Ureter (tissue), 1 donor: ENCODE measurements at regions not wholly inside any gene's neighbourhood (a gene's known extent, or its start where the extent isn't known, plus 50 kb on each side); places are given as distances from the start of the nearest gene placed in this dataset.

Source experiments
- DNase-seq: peaks from one replicate; pipeline ENCODE4 v3.0.0-alpha.2; 2020; ENCODE audit warnings: low spot score
- donor health status: DM: yes; HTN: yes; CAD: no.

DNA sequence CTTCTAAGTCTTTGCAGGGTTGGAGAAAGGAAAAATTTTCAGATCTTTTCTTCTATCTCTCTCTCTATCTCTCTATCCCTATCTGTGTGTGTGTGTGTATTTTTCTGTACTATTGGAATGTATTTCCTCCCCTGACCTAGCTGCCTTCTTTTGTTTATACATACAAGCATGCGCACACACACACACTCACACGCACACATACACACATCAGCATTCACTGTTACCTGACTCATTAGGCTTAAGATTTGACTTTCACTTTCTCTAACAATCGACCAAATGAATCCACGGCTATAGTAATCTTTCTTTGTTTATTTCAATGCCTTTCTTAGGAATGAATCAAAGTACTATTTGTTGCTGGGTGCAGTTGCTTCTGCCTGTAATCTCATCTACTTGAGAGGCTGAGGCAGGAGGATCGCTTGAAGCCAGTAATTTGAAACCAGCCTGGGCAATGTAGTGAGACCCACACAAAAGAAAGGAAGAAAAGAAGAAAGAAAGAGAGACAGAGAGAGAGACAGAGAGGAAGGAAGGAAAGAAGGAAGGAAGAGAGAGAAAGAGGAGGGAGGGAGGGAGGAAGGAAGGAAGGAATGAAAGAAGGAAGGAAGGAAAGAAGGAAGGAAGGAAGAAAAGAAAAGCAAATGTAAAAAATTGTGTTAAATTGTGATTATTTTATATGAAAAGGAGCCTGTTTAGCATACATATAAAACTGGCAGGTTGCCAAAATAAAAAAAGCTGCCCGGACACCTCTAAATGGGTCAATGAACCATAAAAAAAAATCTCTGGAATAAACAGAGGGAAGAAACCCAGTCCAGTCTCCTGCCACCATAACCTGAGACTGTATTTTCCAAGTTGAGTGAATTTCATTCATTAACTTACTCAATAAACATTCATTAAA is 206.8 kb downstream of the ZNF326 start:
- no peak for DNase-seq

DNA sequence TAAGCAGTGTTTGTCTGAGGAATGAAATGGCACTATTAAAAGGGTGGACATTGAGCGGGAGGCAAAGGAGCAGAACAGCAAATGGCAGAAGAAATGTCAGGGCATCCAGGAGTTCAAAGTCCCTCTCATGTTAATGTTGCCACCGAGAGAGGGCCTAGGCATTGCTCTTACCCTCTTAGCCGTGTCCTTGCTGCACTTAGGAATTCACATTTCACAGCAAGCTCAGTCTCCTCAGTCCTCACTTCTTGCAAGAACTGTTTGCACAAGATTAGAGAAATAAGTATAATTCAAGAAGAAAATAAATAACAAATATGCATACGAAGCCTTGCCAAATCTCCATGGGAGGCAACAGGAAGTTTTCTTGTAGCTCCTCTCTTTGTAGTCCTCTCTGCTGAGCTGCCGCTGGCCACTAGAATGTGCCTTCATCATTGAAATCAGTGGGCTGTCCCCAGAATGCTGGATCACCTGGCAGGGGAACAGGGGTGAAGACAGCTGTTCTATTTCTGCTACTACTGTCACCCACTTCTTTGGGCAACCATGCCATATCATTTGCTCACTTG is 205.8 kb downstream of the ZNF326 start:
- DNase-seq = no peak

DNA sequence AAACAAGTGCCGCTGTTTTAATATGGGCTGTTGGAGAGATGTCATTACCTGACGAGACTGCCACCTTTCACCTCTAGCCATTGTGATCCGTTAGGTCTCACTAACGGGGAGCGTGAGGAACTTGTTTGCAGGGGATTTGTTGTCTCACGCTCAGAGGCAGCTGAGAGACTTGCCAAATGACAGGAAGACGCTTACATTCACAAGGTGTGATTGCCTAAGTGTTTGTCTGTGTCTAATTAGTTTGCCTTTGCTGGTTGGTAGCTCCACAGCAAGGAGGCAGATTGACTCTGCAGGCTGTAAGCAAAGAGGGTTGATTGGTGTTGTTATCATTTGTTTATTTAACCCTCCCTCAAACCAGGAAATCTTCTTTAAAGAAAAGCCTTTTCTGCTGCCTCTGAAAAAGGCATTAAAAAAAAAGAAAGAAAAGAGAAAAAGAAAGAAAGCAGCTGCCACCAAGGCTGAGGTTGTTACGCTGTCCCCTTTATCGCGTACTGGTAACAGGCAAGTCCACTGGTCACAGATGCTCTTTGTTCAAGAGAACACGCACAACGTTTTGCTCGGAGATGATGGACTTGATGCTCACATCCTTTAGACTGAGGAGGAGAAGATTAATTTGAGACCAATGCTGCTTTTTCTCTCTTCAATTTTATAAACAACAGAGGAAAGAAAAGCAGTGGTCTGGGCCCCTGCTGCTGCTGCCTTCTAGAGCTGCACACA is 203.9 kb downstream of the ZNF326 start:
- no peak for DNase-seq

DNA sequence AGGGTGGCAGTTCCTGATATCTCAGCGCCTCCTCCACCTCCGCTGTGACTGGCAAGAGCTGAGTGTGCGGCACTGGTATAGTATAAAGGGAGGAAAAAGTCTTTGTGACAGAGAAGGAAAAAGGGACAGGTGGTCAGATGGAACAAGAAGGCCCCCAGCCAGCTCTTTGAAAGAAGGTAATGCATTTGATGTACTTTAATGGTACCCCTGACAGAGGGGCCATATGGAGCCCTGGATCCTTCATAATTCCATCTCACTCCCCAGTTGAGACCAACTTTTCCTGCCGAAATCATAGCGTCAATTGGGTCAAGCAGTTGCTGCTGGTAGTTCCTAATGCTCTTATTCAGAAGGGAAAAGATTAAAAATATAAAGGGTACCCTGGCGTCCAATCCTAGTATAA is 198.2 kb downstream of the ZNF326 start:
- no peak for DNase-seq

DNA sequence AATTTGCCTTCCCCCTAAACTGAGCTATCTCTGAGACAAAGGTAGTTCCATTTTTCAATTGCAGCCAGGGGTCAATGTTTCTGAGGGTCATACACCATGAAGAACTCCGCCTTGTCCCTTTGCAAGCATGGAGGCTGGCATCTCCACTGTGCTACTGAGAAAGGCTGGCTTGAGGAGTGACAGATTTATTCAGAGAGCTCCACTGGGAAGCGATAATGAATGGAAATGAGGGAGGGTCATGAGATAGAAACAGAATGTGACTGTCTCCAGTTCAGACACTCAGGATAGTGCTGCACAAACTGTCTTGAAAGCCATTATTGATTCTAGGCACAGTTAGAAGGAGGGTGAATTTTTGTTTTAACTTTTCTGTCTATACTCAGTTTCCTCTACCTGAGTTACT is 197.5 kb downstream of the ZNF326 start:
- no peak for DNase-seq

DNA sequence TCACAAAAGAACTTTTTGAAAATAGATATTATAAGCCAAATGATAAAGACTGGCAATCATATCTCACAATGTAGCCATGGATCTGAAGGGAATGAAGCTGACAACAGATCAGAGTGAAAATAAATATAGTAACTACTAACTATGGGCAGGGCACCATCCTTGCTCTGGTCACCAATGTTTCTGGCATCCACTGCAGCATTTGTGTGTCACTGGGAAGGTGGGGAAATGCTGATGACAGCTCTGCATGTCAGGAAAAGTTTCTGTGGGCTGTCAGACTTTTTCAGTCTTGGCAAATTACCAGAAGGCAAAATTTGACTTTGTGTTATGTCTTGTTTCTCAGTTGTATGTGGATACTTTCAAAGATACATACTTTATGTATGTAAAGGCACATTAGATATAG is 195.6 kb downstream of the ZNF326 start:
- no peak for DNase-seq

DNA sequence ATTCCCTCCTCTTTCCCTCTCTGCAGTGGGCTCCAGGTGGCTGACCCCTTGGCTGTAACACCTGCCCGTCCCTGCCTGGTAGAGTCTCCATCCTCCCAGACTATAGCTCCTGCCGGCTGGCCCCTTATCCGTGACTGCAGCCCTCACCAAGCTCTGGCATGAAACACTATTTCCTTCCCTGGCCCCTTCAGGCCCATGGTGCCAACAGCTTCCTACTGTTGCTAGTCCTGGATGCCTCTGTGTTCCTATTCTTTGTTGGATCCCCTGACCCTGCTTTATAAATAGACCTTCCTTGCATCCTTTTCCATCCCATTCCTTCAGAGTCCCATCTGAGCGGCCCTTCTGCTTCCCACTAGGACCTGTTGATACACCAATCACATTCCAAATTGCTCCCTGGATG is 195.0 kb downstream of the ZNF326 start:
- no peak for DNase-seq

DNA sequence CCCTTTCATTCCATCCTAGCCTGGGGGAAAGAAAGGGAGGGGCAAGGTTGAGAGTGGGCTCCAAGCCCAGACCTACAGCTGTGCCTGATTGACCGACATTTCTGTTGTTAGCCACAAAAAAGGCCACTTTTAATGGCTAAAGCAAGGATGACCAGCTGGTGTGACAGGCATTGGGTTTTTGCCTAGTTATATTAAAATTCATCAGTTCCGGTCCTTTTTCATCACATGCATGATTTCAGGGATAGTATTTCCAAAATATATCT is 192.3 kb downstream of the ZNF326 start:
- DNase-seq = no peak

DNA sequence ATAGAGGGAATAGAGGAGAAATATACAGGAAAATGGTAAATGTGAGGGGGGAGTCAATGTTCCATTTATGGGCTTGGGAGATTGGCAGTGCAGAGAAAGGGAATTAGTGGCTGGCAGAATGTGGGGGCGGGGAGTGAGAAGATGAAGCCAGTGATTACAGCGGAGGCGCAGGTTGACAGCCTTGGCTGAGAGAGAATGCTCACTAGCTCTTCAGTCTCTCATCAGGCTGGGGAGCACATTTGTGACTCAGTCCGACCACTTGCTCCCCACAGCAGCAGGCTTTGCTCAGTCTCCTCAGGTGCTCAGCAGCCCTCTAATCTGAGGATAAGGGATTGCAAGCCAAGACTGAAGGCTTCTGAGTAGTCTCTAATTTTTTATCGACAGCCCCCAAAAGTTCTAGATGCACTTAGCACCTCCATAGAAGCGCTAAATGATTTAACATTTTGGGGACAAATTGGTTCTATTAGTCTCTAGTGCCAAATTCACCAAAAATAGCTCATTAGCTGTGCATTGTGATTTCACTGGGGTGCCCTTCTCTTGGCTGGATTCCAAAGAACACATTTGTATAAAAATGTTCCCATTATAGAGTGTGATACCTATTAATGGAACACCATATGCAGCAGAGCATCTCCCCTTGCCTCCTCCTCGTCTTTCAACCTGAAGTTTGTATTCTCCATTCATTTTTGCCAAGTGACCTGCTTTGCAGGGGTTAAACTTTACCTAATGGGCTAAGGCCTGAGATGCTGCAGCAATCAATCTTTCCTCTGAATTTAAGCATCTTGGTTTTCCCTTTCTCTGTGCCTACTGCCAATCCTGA is 191.8 kb downstream of the ZNF326 start:
- DNase-seq = no peak

DNA sequence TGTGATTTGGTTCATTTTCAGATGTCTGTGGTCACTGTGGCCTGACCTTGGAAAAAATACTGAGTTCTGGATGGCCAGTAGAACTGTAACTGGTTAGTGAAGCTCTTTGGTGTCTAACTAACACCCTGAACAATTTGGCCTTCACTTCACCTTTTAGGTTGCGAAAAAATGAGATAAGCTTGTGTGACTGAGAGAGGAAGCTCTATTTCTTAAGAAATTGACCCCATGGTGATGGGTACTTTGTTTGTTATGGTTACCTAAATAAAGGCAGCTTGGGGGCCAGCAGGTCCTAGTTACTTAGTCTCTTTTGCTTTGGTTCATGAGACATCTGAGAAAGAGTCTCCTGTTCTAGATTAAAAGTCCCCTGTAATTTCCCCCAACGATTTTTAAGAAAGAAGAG is 181.6 kb downstream of the ZNF326 start:
- no peak for DNase-seq

DNA sequence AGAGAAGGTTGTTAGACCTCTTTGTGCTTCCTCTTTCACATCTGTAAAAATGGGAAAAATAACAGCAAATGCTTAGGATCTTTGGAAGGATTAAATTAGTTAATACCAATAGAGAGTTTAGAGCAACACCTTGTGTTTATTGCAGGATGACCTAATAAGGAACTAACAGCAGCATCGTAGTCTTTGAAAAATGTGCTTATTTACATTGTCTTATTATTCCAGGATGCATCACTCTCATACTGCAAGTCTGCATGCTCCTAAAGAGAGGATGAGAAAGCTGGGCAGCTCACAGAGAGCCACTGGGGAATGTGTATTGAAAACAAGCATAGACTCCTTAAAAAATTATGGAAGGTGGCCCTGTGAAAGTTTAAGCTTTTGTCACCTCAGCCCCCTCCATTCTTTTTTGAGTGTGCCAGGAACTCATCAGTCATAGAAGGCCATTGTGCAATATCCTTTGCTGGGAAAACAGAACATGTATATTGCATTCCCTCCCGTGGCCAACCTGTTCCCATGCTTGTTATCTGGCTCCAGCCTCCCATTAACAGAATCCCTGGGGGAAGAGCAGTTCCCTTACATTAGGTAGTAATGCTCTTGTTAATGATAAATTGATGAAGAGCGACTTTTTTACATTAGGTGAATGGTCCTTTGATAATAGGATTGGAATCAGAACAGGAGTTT is 180.7 kb downstream of the ZNF326 start:
- no peak for DNase-seq

DNA sequence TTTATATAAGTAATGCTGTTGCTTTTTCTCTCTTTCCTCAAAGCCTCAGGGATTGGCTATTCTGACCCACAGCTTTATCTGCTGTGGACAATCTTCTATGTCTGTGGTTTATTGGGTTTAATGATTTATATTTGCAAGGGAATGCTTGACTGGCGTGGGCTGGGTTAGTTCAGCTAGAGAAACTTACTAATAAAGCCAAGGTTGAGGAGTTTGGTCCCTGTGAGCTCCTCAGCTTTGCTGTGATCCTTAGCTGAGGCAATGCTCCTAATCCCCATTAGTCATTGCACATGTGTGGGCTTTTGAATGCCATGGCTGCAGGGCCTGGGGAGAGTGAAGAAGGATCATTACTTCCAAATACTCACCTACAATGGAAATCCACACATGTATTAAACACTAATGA is 179.3 kb downstream of the ZNF326 start:
- no peak for DNase-seq

DNA sequence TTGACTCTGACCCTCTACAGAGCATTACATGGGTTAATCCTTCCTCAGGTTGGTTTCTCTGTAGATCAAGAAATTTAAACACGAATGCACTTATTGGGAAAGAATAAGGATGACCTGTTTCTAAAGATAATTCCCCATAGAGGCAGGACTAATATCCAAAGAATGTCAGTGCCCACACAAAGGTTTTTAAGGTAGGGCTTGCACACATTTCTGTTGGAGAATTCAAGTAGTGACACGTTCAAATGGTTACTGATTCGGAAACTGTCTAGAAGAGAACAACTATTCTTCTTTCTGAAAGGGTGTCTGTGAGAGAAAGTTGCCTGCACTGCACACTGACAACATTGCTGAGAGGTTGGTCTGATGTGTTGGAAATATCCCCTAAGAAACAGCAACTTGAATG is 167.3 kb downstream of the ZNF326 start:
- no peak for DNase-seq

DNA sequence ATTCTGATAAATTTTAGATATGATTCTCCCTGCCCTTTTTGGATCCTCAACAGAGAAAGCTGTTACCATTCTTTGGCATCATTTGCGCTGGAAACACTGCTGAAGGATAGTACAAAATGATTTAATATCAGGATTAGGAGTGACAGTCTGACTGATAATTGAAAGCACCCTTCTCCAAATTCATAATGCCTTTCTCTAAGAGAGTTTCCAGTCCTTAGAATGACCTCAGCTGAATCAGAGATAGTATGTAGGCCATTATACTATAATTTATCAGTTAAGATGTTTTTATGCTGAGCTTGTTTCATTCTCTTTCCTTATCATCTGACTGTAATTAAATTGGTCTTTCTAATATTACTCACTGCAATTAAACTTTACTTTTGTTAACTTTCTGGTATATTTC is 166.7 kb downstream of the ZNF326 start:
- DNase-seq = no peak

DNA sequence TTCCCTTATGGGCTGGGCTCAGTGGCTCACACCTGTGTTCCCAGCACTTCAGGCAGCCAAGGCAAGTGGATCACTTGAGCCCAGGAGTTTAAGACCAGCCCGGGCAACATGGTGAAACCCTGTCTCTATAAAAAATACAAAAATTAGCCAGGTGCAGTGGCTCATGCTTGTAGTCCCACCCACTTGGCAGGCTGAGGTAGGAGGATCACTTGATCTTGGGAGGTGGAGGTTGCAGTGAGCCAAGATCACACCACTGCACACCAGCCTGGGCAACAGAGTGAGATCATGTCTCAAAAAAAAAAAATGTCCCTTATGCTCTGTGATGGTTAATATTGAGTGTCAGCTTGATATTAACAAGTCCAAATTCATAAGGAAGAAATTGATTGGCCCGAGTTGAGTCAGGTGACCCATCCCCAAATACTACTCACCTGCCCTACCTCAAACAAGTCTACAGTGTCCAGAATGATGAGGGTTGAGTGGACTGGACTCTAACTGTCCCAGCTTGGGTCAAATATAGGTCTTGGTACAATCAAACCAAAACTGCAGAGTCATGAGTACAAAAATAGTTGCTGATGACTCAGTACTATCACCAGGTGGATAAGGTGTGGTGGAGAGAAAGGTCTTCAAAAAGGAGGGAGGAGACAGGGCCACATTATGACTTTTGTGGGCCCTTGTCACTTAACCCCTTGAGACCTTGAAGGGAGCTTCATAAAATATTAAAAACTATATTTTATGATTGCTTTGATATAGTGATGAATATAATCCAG is 161.0 kb downstream of the ZNF326 start:
- DNase-seq = no peak

DNA sequence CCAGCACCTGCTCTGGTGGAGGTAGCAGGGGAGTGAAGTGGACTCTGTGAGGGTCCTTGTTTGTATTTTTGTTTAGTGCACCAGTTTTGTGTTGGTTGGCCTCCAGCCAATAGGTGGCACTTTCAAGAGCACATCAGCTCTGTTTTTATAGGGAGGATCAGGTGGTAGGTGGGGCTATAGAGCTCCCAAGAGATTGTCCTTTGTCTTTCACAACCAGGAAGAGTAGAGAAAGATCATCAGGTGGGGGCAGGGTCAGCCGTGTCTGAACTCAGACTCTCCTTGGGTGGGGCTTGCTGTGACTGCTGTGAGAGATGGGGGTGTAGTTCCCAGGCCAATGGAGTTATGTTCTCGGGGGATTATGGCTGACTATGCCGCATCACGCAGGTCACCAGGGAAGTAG is 159.8 kb downstream of the ZNF326 start:
- DNase-seq = no peak

DNA sequence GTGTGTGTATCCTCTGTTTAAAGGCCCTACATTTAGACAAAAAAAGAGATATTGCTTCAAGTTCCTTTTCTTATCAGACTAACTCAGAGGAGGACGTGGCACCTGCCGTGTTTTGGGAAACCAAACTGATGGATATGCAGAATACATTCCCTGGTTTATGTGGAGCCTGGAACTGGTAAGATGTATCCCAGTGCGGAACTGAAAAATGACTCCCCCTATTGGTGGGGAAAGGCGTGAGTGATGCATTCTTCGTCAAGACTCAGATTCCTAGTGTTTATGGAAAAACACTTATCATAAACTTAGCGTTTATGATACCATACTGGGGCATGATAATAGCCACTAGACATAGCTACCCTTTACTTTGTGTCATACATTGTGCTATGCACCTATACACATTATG is 154.2 kb downstream of the ZNF326 start:
- DNase-seq = no peak

DNA sequence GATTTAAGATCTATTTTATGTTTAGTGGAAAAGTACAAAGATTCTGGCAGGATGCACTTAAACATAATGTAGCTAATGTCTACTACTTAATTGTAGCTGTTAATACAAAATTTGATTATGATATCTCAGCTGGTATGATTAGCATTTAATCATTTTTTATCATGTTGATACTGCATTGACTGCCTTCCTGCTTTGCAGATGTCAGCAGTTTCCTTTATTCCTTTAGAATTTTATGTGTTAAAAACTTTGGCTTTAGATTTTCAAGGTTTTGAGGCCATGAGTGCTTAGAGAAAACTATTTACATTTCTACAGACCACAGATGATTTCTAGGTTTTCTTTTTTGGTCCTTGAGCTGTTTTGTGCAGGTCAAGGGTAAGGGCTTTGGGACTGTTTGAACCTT is 152.2 kb downstream of the ZNF326 start:
- DNase-seq = no peak

DNA sequence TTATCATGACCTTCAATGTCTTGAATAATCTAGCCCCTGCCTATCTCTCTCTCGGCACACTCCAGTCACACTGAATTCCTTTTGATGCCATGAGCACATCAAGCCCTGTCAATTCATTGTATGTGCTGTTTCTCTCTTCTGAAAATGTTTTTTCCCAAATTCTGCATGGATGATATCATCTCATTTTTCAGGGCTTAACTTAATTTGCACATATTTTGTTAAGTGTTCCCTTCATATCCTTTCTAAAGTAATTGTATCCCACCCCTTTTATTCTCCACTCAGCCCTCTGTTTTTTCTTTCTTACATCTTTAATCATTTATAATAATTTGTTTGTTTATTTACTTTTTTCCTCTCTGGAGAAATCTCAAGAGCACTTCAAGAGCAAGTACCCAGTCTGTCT is 149.9 kb downstream of the ZNF326 start:
- no peak for DNase-seq

DNA sequence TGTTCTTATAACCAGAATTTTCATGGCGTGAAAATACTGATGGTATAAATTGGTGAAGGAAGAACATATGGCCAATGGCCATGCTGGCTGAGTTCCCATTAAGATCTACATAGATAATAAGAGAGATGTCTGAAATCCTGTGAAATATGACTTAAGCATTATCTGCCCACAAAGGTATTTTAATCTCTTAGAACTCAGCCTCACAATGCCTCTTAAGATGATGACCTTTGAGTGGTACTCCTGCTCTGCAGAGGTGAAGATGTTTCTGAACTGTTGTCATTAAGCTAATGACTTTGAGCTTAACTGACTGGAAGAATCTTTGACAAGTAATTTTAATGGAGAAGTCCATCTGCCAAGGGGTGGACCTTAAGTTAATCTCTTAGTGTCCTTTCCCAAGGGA is 148.7 kb downstream of the ZNF326 start:
- DNase-seq = no peak

DNA sequence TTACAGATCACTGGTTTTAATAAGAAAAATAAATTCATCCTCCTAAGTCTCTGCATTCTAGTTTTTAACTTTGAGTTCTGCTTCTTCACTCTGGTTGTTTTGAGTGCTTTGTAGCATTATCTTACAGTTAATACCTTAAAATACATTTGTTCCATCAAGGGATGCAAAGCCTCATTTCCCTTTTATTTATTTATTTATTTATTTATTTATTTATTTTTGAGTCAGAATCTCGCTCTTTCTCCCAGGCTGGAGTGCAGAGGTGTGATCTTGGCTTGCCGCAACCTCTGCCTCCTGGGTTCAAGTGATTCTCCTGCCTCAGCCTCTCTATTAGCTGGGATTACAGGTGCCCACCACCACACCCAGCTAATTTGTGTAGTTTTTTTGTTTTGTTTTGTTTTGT is 147.8 kb downstream of the ZNF326 start:
- DNase-seq = no peak
